Rectal smooth muscle tissue (tissue), 1 donor: ENCODE measurements at regions not wholly inside any gene's neighbourhood (a gene's known extent, or its start where the extent isn't known, plus 50 kb on each side); places are given as distances from the start of the nearest gene placed in this dataset.

Experiments used
- H3K27ac ChIP-seq: one replicate; pipeline ENCODE4 v1.7.0; 2013; ENCODE audit warnings: low read depth, low read length, inconsistent platforms
- H3K27me3 ChIP-seq: one replicate; pipeline ENCODE4 v1.7.0; 2013; ENCODE audit warnings: low read length; ENCODE audit not compliant: control insufficient read depth, insufficient read depth
- H3K36me3 ChIP-seq: one replicate; pipeline ENCODE4 v1.7.0; 2013; ENCODE audit warnings: low read length; ENCODE audit not compliant: control insufficient read depth, insufficient read depth
- H3K4me1 ChIP-seq: one replicate; pipeline ENCODE4 v1.7.0; 2013; ENCODE audit warnings: low read length; ENCODE audit not compliant: control insufficient read depth, insufficient read depth
- H3K4me3 ChIP-seq: one replicate; pipeline ENCODE4 v1.7.0; 2013; ENCODE audit warnings: low read length
- H3K9ac ChIP-seq: one replicate; pipeline ENCODE4 v1.7.0; 2013; ENCODE audit warnings: low read length

DNA sequence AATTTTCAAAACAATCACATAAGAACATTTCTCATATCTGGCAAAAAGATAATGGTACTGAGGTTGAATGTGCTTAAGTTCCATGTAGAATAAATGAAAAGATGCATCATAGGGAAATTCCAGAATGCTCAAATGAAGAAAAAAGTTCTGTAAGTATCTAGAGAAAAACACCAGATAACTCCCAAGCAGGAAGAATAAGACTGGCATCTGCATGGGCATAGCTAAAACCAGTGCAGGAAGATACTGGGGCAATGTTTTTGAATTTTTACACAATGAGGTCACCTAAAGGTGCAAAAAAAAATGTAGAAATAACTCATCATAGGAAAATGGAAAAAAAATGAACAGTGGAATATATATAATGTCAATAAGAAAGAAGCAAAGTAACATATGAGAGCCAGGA lies 275.2 kb downstream of the BAMBI start:
- Histone ChIP-seq H3K4me1 (no peaks in the 10 kb centered on the region), H3K9ac (no peak overlapping the region), H3K27ac (no peak overlapping the region), H3K27me3 (no peaks in the 10 kb centered on the region), H3K36me3 (no peaks in the 10 kb centered on the region), H3K4me3 (no peak overlapping the region)

DNA sequence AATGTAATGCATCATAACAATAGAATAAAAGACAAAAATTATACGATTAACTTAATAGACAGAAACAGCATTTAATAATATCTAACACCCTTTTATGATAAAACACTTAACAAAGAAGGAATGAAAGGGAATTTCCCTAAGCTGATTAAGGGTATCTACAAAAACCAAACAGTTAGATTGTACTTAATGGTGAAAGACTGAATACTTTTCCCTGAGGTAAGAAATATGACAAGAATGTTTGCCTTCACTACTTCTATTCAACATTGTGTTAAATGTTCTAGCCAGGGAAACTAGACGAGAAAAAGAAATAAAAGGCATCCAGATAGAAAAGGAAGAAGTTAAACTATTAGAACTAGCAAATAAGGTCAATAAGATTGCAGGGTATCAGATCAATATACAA lies 276.9 kb downstream of the BAMBI start:
- Histone ChIP-seq H3K9ac (no peak overlapping the region), H3K36me3 (no peaks in the 10 kb centered on the region), H3K27me3 (no peaks in the 10 kb centered on the region), H3K4me3 (no peak overlapping the region), H3K4me1 (no peaks in the 10 kb centered on the region), H3K27ac (no peak overlapping the region)

DNA sequence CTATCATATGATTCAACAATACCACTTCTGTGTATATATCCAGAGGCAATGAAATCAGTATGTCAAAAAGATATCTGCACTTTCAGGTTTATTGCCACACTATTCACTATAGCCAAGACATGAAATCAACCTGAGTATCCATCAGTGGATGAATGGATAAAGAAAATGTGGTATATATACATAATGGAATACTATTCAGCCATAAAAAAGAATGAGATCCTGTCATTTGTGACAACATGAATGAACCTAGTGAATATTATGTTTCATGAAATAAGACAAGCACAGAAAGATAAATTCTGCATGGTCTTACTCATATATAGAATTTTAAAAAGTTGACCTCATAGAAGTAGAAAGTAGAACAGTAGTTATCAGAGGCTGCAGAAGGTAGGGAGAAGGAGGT lies 281.1 kb downstream of the BAMBI start:
- Histone ChIP-seq H3K27me3 (no peaks in the 10 kb centered on the region), H3K27ac (no peak overlapping the region), H3K36me3 (no peaks in the 10 kb centered on the region), H3K4me3 (no peak overlapping the region), H3K9ac (no peak overlapping the region), H3K4me1 (no peaks in the 10 kb centered on the region)

DNA sequence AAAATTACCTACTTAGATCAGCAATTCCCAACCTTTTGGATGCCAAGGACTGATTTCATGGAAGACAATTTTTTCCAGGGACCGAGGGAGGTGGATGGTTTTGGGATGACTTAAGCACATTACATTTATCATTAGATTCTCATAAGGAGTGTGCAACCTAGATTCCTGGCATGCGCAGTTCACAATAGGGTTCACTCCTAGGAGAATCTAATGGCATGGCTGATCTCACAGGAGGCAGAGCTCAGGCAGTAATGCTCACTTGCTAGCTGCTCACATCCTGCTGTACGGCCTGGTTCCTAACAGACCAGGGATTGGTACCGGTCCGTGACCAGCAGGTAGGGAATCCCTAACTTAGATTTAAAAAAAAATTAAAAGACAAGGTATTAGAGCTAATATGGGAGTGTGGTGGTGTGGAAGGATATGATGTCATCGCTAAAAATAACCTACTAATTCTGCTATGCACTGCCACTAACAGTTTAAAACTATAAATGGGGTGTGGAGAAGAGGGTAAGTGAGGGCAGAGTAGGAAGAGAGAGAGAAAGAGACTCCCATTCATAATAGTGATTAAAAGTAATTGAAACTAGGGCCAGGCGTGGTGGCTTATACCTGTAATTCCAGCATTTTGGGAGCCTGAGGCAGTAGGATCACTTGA lies 282.7 kb downstream of the BAMBI start:
- Histone ChIP-seq H3K9ac (no peak overlapping the region), H3K27ac (no peak overlapping the region), H3K4me3 (no peak overlapping the region)

DNA sequence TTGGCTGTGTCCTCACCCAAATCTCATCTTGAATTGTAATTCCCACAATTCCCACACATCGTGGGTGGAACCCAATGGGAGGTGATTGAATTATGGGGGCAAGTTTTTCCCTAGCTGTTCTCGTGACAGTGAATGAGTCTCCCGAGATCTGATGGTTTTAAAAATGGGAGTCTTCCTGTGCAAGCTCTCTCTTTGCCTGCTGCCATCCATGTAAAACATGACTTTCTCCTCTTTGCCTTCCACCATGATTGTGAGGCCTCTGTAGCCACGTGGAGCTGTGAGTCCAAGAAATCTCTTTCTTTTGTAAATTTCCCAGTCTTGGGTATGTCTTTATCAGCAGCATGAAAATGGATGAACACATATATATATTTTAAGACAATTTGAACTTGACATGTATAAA lies 285.4 kb downstream of the BAMBI start:
- Histone ChIP-seq H3K9ac (no peak overlapping the region), H3K4me1 (no peaks in the 10 kb centered on the region), H3K36me3 (no peaks in the 10 kb centered on the region)

More for the DNA sequence above, 282.7 kb downstream of the BAMBI start:
- Histone ChIP-seq H3K36me3 (no peaks in the 10 kb centered on the region), H3K27me3 (no peaks in the 10 kb centered on the region), H3K4me1 (no peaks in the 10 kb centered on the region)

DNA sequence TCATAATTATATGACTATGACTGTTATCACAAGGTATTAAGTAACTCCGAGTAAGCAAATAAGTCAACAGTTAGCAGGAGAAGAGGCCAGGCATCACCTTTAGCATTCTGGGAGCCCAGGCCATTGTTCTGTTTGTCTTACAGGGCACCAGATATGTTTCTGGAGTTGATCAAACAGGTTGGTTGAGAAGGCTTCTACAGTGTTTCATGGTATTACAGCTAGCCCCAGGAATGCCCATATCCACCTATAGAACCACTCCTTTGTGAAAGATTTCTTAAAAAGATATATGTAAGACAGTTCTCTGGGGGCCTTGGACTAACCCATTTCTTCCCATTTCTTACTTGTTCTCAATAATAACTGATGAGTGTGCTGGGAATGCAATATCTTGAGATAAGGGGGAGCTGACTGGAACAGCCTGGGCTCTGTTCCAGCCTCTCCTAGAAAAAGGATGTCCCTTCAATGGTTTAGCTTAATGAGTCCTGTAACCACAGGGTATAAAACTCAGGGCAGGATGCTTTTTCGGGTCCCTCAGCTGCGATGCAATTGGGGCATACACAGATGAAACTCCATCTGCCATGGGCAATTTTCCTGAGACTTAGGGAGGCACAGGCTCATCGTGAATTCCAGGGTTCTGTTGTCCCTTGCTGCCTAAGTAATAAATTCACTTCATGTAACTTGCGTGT lies 286.4 kb downstream of the BAMBI start:
- no peaks in the 10 kb centered on the region for H3K4me1 ChIP-seq
- no peaks in the 10 kb centered on the region for H3K36me3 ChIP-seq
- no peak overlapping the region for H3K9ac ChIP-seq
- H3K27me3 ChIP-seq, result no peaks in the 10 kb centered on the region
- no peak overlapping the region for H3K4me3 ChIP-seq
- no peak overlapping the region for H3K27ac ChIP-seq

More for the DNA sequence above, 285.4 kb downstream of the BAMBI start:
- Histone ChIP-seq H3K27me3 (no peaks in the 10 kb centered on the region), H3K27ac (no peak overlapping the region), H3K4me3 (no peak overlapping the region)

DNA sequence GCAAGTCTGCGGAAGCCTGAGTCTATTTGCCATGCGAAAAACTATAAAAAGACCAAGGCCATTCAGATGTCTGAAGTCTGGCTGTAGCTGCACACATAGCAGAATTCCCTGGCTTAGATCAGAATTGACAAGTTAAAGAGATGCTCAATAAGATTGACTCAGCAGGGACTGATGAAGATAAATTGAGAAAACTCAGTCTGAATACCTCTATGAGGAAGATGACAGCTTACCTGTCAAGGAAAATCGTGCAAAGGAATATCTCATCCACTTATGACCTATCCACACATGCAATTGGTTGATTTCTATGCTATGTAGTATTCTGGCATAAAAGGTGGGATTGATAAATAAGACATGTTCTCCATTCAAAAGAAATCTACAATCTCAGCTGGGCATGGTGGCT lies 288.6 kb downstream of the BAMBI start:
- H3K4me1 ChIP-seq, result no peaks in the 10 kb centered on the region
- no peaks in the 10 kb centered on the region for H3K27me3 ChIP-seq
- no peak overlapping the region for H3K27ac ChIP-seq
- no peaks in the 10 kb centered on the region for H3K36me3 ChIP-seq
- H3K9ac ChIP-seq, result no peak overlapping the region
- H3K4me3 ChIP-seq, result no peak overlapping the region

DNA sequence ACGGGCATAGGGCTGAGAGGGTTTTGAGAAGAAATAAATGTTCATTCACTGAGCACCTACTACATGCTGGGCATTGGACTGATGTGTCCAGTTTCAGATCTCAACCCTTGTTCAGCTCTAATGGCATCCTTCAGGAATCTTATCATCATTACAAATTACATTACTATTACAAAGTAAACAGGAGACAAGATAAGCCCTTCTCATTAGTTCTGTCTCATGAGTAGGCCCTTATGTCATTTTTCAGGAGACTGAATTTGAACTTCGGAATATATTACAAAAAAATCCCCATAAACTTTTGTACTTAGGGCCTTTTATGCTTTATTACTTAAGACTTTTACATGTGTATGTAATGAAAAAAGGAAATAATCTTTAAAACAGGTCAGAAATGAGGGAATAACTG lies 289.7 kb downstream of the BAMBI start:
- Histone ChIP-seq H3K27ac (no peak overlapping the region), H3K4me3 (no peak overlapping the region), H3K36me3 (no peaks in the 10 kb centered on the region), H3K27me3 (no peaks in the 10 kb centered on the region), H3K4me1 (no peaks in the 10 kb centered on the region), H3K9ac (no peak overlapping the region)

DNA sequence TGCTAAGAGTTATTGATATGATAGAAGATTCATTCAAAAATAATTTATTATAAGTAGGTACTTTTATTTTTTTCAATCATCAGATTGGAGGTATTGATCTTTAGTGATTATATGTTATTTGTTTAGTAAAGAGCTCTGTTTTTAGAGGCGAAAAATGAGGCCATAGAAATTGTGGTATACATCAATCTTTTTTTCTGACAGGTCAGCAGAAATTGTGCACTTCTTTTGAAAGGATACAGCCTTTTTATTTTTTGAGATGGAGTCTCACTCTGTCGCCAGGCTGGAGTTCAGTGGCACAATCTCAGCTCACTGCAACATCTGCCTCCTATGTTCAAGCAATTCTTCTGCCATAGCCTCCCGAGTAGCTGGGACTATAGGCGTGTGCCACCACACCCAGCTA lies 292.1 kb downstream of the BAMBI start:
- Histone ChIP-seq H3K27me3 (no peaks in the 10 kb centered on the region), H3K4me3 (no peak overlapping the region)

DNA sequence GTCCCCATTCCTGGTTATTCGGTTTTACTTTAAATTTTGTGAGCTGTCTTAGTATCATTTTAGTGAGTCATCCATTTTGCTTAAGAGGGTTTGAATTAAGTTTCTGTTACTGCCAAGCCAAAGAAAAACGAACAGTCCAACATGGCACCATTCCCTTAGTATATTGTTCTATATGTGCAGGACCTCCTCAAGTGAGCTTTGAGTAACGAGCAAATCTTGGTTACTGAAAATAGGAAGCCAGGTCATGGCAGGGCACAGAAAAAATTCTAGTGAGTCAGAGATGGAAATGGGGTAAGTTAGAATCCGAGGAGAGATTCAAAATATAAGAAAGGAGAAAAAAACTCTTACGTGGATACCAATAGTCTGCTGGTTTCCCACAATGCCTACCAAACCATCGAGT lies 292.9 kb downstream of the BAMBI start:
- no peaks in the 10 kb centered on the region for H3K4me1 ChIP-seq
- H3K9ac ChIP-seq, result no peak overlapping the region
- H3K4me3 ChIP-seq, result no peak overlapping the region
- H3K27ac ChIP-seq, result no peak overlapping the region
- no peaks in the 10 kb centered on the region for H3K36me3 ChIP-seq
- H3K27me3 ChIP-seq, result no peaks in the 10 kb centered on the region

More for the DNA sequence above, 292.1 kb downstream of the BAMBI start:
- Histone ChIP-seq H3K9ac (no peak overlapping the region), H3K36me3 (no peaks in the 10 kb centered on the region), H3K4me1 (no peaks in the 10 kb centered on the region), H3K27ac (no peak overlapping the region)

DNA sequence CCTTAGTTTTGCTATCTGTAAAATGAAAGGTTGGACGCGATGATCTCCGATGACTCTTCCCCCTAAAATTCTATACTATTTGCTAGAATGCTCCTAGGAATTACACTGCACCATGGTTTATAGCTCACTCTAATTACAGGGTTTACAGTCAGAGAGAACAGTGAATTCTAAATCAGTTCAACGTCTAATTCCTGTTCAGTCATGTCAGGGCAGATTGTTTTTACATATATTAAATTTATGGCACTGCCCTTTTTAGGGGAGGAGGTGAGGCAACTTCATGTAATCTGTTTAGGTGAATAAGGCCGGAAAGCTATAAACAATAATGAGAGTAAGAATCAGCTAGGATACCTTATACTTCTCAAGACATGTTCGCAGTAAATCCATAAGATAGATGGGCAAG lies 293.9 kb downstream of the BAMBI start:
- Histone ChIP-seq H3K4me1 (no peaks in the 10 kb centered on the region), H3K9ac (no peak overlapping the region), H3K36me3 (no peaks in the 10 kb centered on the region), H3K4me3 (no peak overlapping the region), H3K27me3 (no peaks in the 10 kb centered on the region), H3K27ac (no peak overlapping the region)

DNA sequence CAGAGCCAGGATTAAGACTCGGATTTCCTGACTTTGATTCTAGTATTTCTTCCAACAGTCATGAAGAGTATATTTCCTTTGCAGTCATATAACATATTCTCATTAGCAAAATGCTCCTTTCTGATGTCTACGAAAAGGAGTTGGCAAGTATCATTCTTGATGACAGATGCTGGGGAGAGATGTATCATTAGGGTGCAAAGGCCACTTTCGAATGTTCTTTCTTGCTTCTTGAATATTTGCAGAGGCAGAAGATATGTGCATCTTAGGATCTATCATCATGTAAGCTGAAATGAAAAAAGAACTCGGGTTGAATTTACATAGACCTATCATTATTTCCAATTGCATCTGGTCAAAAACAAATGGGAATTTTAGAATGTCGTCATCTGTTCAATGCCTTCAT lies 294.4 kb downstream of the BAMBI start:
- Histone ChIP-seq H3K36me3 (no peaks in the 10 kb centered on the region), H3K27me3 (no peaks in the 10 kb centered on the region), H3K4me1 (no peaks in the 10 kb centered on the region), H3K27ac (no peak overlapping the region), H3K9ac (no peak overlapping the region), H3K4me3 (no peak overlapping the region)

DNA sequence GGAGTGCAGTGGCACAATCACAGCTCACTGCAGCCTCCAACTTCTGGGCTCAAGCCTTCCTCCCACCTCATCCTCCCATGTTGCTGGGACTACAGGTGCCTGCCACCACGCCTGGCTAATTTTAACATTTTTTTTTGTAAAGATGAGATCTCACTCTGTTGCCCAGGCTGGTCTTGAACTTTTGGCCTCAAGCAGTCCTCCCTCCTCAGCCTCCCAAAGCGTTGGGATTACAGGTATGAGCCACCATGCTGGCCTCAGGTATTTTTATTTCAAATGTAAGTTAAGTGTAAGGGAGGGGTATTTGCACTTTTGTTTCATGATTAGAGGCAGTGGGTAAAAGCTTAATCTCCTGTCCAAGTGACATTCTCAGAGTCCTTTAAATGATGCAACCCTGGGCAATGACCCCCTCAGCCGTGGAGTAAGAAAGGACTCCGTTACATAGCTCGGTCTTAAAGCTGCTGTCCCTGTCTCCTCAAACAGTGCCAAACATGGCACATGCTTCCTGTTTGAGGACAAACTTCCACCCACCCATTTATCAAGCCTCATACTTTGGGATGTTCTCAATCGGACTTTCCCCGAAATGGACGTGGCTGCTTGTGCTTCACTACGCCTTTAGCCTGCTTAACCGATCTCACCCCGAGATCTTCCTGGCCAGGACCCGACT lies 296.1 kb downstream of the BAMBI start:
- H3K9ac ChIP-seq, result no peak overlapping the region

More for the DNA sequence above, 296.1 kb downstream of the BAMBI start:
- no peaks in the 10 kb centered on the region for H3K27me3 ChIP-seq
- no peaks in the 10 kb centered on the region for H3K4me1 ChIP-seq
- H3K4me3 ChIP-seq, result no peak overlapping the region
- no peaks in the 10 kb centered on the region for H3K36me3 ChIP-seq
- no peak overlapping the region for H3K27ac ChIP-seq
